Adrenal gland (tissue), 9 donors: ENCODE measurements at regions not wholly inside any gene's neighbourhood (a gene's known extent, or its start where the extent isn't known, plus 50 kb on each side); places are given as distances from the start of the nearest gene placed in this dataset.

ENCODE experiments used
- DNase-seq, 7 donors: peaks; one replicate each; pipeline ENCODE4 v3.0.0-alpha.2; 2019 to 2020
- H3K27ac ChIP-seq, 5 donors: fragments of 200-600 bp; sonication (generic) in 4 of 5; 1 replicate in 3 of 5; 2 replicates in 2 of 5; pipeline versions ENCODE4 v1.5.1 to v1.8.0; 2016 to 2020; ENCODE audit warnings: mild to moderate bottlenecking in 1 of 5
- H3K27me3 ChIP-seq: fragments of 200-600 bp; 2 replicates; pipeline ENCODE4 v1.8.0; 2021
- H3K36me3 ChIP-seq, 2 donors: fragments of 200-600 bp; replicated peaks in 1 of 2; 1 replicate in 1 of 2; 2 replicates in 1 of 2; pipeline versions ENCODE4 v1.5.1 to v1.8.0; 2018 to 2022
- H3K4me1 ChIP-seq, 2 donors: fragments of 200-600 bp; replicated peaks in 1 of 2; 1 replicate in 1 of 2; 2 replicates in 1 of 2; pipeline versions ENCODE4 v1.5.1 to v1.8.0; 2018 to 2021
- H3K4me3 ChIP-seq, 4 donors: fragments of 200-600 bp; sonication (generic) in 3 of 4; one replicate each; pipeline ENCODE4 v1.5.1; 2016 to 2018
- H3K9me3 ChIP-seq, 3 donors: fragments of 200-600 bp; sonication (generic) in 1 of 3; replicated peaks in 1 of 3; 1 replicate in 2 of 3; 2 replicates in 1 of 3; pipeline versions ENCODE4 v1.5.1 to v1.8.0; 2016 to 2021
- CTCF ChIP-seq, 6 experiments: fragments of 450-650 bp in 4 of 6; fragments of 200-600 bp in 2 of 6; sonication (generic) in 1 of 6; IDR thresholded peaks; 1 replicate in 5 of 6; 2 replicates in 1 of 6; pipeline versions ENCODE4 v1.5.1 to v1.8.0; 2016 to 2021; ENCODE audit warnings: antibody characterized with exemption in 6 of 6, mild to moderate bottlenecking in 2 of 6, moderate library complexity in 1 of 6
- POLR2A ChIP-seq, 2 donors: fragments of 450-650 bp; IDR thresholded peaks; one replicate each; pipeline ENCODE4 v1.6.1; 2017; ENCODE audit warnings: antibody characterized with exemption in 2 of 2, mild to moderate bottlenecking in 2 of 2, moderate library complexity in 1 of 2
- WGBS, 4 donors: extraction: QIAGEN DNeasy Blood & Tissue Kit in 2 of 4; methylation state at CpG; one replicate each; pipeline versions ENCODE4 v1.1.5 to v1.1.7; 2013 to 2017; 5-methylcytosine and 5-hydroxymethylcytosine counted together
- intact Hi-C, 2 donors: fragments of 100-400 bp; cut with DNase I; formaldehyde crosslinking; loops; one replicate each; pipeline versions ENCODE4 v1.14.1 to v1.15.0; 2022 to 2023
- donor health status: healthy with polysubstance abuse.
- donor health status: Bipolar disorder and iron deficiency.
- donor health status: DM: yes; HTN: yes; CAD: no.
- donor health status: DM: no; HTN: no; CAD: no.
- donor health status: DM: no; HTN: no; CAD: no.

DNA sequence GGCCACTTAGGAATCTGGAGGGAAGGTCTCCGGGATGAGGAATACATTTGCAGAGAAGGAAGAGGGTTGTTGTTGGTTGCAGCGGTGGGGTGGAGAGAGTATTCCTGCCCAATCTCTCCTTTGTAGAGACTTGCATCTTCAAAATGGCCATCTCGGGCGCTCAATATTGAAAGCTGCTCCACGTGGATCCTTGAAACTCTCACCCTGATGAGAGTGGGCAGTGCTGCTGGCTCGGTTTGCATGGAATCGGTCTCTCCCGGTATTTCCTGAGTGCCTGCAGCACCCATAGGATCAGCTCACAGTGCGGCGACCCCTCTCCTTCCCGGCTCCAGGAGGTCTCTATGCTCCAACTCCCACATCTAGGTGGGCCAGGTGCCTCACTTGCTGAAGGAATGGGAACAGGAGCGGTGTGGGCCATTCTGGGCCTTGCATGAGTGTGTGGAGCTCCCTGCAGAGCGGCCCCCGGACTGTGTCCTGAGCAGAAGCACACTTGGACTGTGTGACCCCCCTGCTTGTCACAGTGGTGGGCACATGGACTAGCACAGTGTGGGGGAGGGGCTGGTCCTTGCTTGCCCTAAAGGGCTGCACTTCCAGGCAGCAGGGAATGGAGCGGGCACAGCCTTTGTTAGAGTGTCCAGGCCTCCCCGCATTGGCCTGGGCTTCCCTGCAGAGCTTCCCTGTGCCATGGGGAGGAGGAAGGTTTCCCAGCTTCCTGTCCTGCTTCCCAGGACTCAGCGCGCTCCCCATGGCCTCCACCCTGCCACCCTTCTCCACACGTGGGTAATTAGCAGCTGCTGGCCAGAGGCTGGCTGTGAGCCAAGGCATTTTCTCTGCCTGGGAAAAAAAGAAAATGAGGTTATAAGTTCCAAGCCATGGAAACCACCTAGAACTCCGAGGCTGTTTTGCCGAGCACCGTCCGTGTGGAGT is 139.3 kb downstream of the IRF8 start:
- no peak for DNase-seq
- intact Hi-C loops, result no loop called here
- TF ChIP-seq POLR2A (IDR thresholded peaks at IDR 0.05), result no peak
- TF ChIP-seq CTCF (IDR thresholded peaks at IDR 0.05), result no peak
- peaks cover 4% of the 10 kb centered on the region for H3K27me3 ChIP-seq
- H3K9me3 ChIP-seq, result no peaks in the 10 kb centered on the region
- no peak overlapping the region for H3K4me3 ChIP-seq
- no peaks in the 10 kb centered on the region for H3K4me1 ChIP-seq
- WGBS, 4 donors, result 66 to 74% (median 70%) methylated on average over 10 to 23 of the region's 23 CpGs
- H3K27ac ChIP-seq, result no peak overlapping the region
- H3K36me3 ChIP-seq, result no peaks in the 10 kb centered on the region

GRCh38 chr16:86038926-86039310 is 140.0 kb downstream of the IRF8 start:
- DNase-seq, result no peak
- TF ChIP-seq POLR2A (IDR thresholded peaks at IDR 0.05) (no peak), CTCF (IDR thresholded peaks at IDR 0.05) (no peak)
- intact Hi-C loops, result no loop called here
- H3K9me3 ChIP-seq, result no peaks in the 10 kb centered on the region
- no peaks in the 10 kb centered on the region for H3K4me1 ChIP-seq
- no peak overlapping the region for H3K4me3 ChIP-seq
- no peaks in the 10 kb centered on the region for H3K36me3 ChIP-seq
- WGBS, 4 donors, result 42 to 54% (median 52%) methylated on average over 11 to 13 of the region's 13 CpGs
- H3K27ac ChIP-seq, result no peak overlapping the region
- peaks cover 7% of the 10 kb centered on the region for H3K27me3 ChIP-seq

DNA sequence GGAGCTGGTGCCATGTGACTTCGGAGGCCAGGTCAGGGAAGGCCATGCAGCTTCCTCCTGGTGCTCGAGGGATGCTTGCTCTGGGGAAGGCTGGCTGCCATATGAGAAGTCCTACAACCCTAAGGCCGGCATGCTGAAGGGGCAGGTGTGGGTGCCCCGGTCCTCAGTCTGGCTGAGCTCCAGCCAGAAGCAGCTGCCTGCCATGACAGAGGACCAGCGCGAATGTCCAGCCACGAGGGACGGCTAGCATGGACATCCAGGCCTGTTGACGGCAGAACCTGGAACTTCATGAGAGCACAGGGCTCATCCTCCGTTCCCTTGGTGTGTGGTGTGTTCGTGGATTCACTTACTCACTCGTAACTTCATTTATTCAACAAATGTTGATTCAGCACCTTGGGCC is 140.6 kb downstream of the IRF8 start:
- Histone ChIP-seq H3K4me1 (no peaks in the 10 kb centered on the region), H3K9me3 (no peaks in the 10 kb centered on the region), H3K36me3 (no peaks in the 10 kb centered on the region), H3K4me3 (no peak overlapping the region), H3K27me3 (peaks cover 7% of the 10 kb centered on the region), H3K27ac (no peak overlapping the region)
- WGBS, 4 donors, result 72 to 76% (median 73%) methylated on average over 10 to 12 of the region's 12 CpGs
- intact Hi-C loops, result no loop called here
- no peak for DNase-seq
- no peak for TF ChIP-seq CTCF (IDR thresholded peaks at IDR 0.05)
- no peak for TF ChIP-seq POLR2A (IDR thresholded peaks at IDR 0.05)

DNA sequence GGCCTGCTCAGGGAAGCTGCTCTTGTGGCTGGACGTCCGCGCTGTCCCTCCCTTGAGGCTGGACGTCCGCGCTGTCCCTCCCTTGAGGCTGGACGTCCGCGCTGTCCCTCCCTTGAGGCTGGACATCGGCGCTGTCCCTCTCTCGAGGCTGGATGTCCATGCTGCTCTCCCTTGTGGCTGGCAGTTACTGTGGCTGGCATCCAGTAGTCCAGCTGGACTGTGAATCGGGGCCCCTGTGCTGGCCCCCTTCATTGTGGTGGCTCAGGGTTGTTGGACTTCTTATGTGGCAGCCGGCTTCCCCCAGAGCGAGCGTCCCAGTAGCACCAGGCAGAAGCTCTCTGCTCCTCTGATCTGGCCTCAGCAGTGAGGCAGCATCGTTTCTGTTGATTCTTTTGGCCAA is 141.5 kb downstream of the IRF8 start:
- no peak overlapping the region for H3K4me3 ChIP-seq
- DNase-seq, result no peak
- intact Hi-C loops, result no loop called here
- H3K4me1 ChIP-seq, result no peaks in the 10 kb centered on the region
- H3K9me3 ChIP-seq, result no peaks in the 10 kb centered on the region
- no peaks in the 10 kb centered on the region for H3K36me3 ChIP-seq
- H3K27me3 ChIP-seq, result peaks cover 7% of the 10 kb centered on the region
- WGBS, 4 donors, result 70 to 78% (median 75%) methylated on average over 11 to 17 of the region's 17 CpGs
- H3K27ac ChIP-seq, result no peak overlapping the region
- TF ChIP-seq POLR2A (IDR thresholded peaks at IDR 0.05) (no peak), CTCF (IDR thresholded peaks at IDR 0.05) (no peak)
